AG04450 (cell line): ENCODE measurements at regions not wholly inside any gene's neighbourhood (a gene's known extent, or its start where the extent isn't known, plus 50 kb on each side); places are given as distances from the start of the nearest gene placed in this dataset.

Experiments
- CTCF ChIA-PET: fragments of 300-600, 350-600 bp; formaldehyde crosslinking; extraction: SDS; loops from one replicate; lab custom pipeline; 2022; ENCODE audit warnings: antibody characterized with exemption, inconsistent platforms; lab: Charles Lee
- POLR2A ChIA-PET: fragments of 350-600 bp; formaldehyde crosslinking; extraction: SDS; loops from one replicate; lab custom pipeline; 2021; ENCODE audit warnings: antibody characterized with exemption, inconsistent platforms; lab: Yijun Ruan, JAX
- DNase-seq: peaks from one replicate; pipeline ENCODE4 v3.0.0-alpha.2; 2011; ENCODE audit warnings: low read depth, low spot score
- H3K27ac ChIP-seq: one replicate; pipeline ENCODE4 v1.5.1; 2012; ENCODE audit warnings: low read depth, low read length, control low read depth
- H3K27me3 ChIP-seq: one replicate; pipeline ENCODE4 v1.6.0; 2012; ENCODE audit warnings: low read length; ENCODE audit not compliant: control insufficient read depth, insufficient read depth
- H3K4me3 ChIP-seq: 2 replicates; pipeline ENCODE4 v1.5.1; 2011; ENCODE audit warnings: mild to moderate bottlenecking, low read depth, low read length, control low read depth
- H3K9me3 ChIP-seq: 2 replicates; pipeline ENCODE4 v1.5.1; 2012; ENCODE audit warnings: low read length; ENCODE audit not compliant: control insufficient read depth, insufficient read depth
- TF ChIP-seq, protein P1 (sequence below): IDR thresholded peaks from 2 replicates; pipeline ENCODE4 v1.5.1; 2011; ENCODE audit warnings: low read depth, low read length, control low read depth, inconsistent platforms

DNA sequence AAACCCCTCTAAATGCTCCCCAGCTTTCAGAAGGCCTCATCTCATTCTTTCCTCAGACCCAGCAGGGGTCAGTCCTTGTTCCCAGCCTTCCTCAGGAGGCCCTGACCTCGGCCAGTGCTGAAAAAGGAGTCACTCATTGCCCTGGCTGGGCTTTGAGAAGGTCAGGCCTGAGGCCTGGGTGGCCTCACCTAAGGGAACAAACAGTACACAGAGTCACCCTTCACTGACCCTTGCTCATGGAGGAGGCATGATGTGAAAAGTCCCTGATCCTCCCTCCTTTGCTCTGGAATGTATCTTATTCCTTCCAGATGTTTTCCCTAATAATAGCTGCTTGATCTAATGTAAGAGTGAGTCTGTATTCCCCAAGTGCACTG lies 117.7 kb upstream of the SLC44A3 start:
- Histone ChIP-seq H3K9me3 (no peaks in the 10 kb centered on the region), H3K27me3 (no peaks in the 10 kb centered on the region), H3K27ac (no peak overlapping the region), H3K4me3 (no peak overlapping the region)
- no peak for DNase-seq
- ChIA-PET POLR2A (no interaction called here), CTCF (no interaction called here)
- TF ChIP-seq, protein P1, sequence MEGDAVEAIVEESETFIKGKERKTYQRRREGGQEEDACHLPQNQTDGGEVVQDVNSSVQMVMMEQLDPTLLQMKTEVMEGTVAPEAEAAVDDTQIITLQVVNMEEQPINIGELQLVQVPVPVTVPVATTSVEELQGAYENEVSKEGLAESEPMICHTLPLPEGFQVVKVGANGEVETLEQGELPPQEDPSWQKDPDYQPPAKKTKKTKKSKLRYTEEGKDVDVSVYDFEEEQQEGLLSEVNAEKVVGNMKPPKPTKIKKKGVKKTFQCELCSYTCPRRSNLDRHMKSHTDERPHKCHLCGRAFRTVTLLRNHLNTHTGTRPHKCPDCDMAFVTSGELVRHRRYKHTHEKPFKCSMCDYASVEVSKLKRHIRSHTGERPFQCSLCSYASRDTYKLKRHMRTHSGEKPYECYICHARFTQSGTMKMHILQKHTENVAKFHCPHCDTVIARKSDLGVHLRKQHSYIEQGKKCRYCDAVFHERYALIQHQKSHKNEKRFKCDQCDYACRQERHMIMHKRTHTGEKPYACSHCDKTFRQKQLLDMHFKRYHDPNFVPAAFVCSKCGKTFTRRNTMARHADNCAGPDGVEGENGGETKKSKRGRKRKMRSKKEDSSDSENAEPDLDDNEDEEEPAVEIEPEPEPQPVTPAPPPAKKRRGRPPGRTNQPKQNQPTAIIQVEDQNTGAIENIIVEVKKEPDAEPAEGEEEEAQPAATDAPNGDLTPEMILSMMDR, result no peak

GRCh38 chr1:94701796-94702441 lies 118.2 kb upstream of the SLC44A3 start:
- DNase-seq, result no peak
- Histone ChIP-seq H3K9me3 (no peaks in the 10 kb centered on the region), H3K4me3 (no peak overlapping the region), H3K27me3 (no peaks in the 10 kb centered on the region), H3K27ac (no peak overlapping the region)
- TF ChIP-seq, protein P1, result no peak
- POLR2A ChIA-PET, result no interaction called here
- CTCF ChIA-PET, result no interaction called here

DNA sequence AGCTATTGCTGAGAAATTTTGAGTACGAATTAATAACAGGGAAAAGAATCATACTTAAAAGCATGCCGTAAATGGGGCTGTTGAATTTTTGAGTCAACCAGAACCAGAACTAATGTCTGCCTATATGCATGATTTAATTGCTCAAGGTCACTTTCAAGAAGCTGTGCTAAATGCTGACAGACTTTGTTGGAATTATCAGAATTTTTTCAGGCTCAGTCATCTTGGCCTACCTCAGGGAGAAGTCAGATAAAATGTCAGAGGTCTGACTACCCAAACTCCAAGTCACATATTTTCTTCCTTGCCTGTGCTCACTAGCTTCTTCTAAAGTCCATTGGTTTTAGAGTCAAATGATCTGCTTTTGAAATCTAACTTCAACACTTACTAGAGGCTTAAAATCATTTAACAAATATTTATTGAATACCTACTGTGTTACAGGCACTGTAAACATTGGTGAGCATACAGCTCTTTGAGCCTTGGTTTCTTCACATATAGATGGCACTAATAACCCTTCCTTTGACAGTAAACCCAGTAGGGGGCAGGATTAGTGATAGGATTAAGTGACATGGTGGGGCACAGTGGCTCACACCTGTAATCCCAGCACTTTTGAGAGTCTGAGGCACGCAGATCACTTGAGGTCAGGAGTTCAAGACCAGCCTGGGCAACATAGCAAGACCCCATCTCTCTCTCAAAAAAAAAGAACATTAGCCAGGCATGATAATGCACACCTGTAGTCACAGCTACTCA lies 121.2 kb upstream of the SLC44A3 start:
- ChIA-PET CTCF (interaction anchor here (0.6 to 1.0 kb wide), 3 partner anchors 11 to 1337 kb away, joined by 3 to 5 read pairs (median 4); no protein-coding TSS in a partner anchor), POLR2A (interaction anchor here (0.5 to 1.9 kb wide), 8 partner anchors 9 to 343 kb away, joined by 3 to 7 read pairs (median 4); partner anchors contain the start of gene F3)
- Histone ChIP-seq H3K4me3 (no peak overlapping the region), H3K27ac (no peak overlapping the region), H3K27me3 (no peaks in the 10 kb centered on the region), H3K9me3 (no peaks in the 10 kb centered on the region)
- TF ChIP-seq, protein P1, result 0 out of 2 replicates have a peak, but pooled peaks have one; percentile 5
- peak; percentile 29 for DNase-seq

- CTCF ChIA-PET, result interaction anchor here (0.6 to 1.0 kb wide), 3 partner anchors 12 to 1336 kb away, joined by 3 to 5 read pairs (median 4); no protein-coding TSS in a partner anchor
- TF ChIP-seq, protein P1, result no peak
- H3K27me3 ChIP-seq, result no peaks in the 10 kb centered on the region
- no peak for DNase-seq
- H3K9me3 ChIP-seq, result no peaks in the 10 kb centered on the region
- H3K27ac ChIP-seq, result no peak overlapping the region
- no peak overlapping the region for H3K4me3 ChIP-seq
- POLR2A ChIA-PET, result interaction anchor here (0.6 to 1.9 kb wide), 6 partner anchors 9 to 343 kb away, joined by 3 to 7 read pairs (median 4); partner anchors contain the start of gene F3
These were observed 121.8 kb upstream of the SLC44A3 start for GRCh38 chr1:94698356-94698755.

DNA sequence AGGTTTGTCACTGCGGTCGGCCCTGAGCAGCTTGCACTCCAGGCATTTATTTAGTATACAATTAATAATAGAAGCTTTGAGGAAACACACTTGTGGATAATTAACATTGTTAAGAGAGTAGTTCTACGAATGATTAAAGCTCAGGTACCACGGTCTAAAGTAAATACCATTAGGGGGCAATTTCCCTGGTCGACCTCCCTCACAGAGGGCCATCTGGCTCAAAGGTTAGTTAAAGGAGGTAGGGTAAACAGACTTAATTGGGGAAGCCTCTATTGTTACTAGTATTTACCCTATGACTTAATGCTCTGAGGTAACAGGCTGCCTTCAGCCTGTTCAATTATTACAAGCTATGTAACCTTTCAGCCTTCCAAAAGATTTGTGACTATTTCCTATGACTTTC lies 122.3 kb upstream of the SLC44A3 start:
- H3K27ac ChIP-seq, result peak overlapping the region; percentile 33
- H3K9me3 ChIP-seq, result no peaks in the 10 kb centered on the region
- H3K27me3 ChIP-seq, result no peaks in the 10 kb centered on the region
- no peak for DNase-seq
- POLR2A ChIA-PET, result interaction anchor here (0.8 to 1.9 kb wide), 3 partner anchors 10 to 156 kb away, joined by 3 to 7 read pairs (median 7); partner anchors contain the start of gene F3
- H3K4me3 ChIP-seq, result no peak overlapping the region
- CTCF ChIA-PET, result no interaction called here
- TF ChIP-seq, protein P1, result no peak
